PFSK-1 (cell line): ENCODE measurements at regions not wholly inside any gene's neighbourhood (a gene's known extent, or its start where the extent isn't known, plus 50 kb on each side); places are given as distances from the start of the nearest gene placed in this dataset.

Experiments
- FOXP2 ChIP-seq: optimal IDR thresholded peaks from 2 replicates; pipeline ENCODE3; 2011; ENCODE audit warnings: borderline replicate concordance, control low read depth, inconsistent platforms; ENCODE audit not compliant: insufficient read depth; ENCODE audit errors: extremely low read length, extremely low read depth
- POLR2AphosphoS5 ChIP-seq: IDR thresholded peaks from 2 replicates; pipeline ENCODE4 v1.6.1; 2012; ENCODE audit warnings: low read depth, mild to moderate bottlenecking, control low read depth, low read length, moderate library complexity
- REST ChIP-seq, 2 experiments: IDR thresholded peaks; 2 replicates each; pipeline versions ENCODE4 v1.6.1 to v1.8.0; 2011 to 2012; ENCODE audit warnings: low read depth in 2 of 2, low read length in 2 of 2, control low read depth in 1 of 2, inconsistent platforms in 1 of 2, mild to moderate bottlenecking in 1 of 2, moderate library complexity in 1 of 2; ENCODE audit not compliant: insufficient read depth in 1 of 2
- SIN3A ChIP-seq: IDR thresholded peaks from 2 replicates; pipeline ENCODE4 v1.6.1; 2012; ENCODE audit warnings: mild to moderate bottlenecking, low read length, moderate library complexity, borderline replicate concordance; ENCODE audit not compliant: insufficient read depth
- TAF1 ChIP-seq: IDR thresholded peaks from 2 replicates; pipeline ENCODE4 v1.6.1; 2012; ENCODE audit warnings: low read length, control low read depth, borderline replicate concordance; ENCODE audit not compliant: insufficient read depth

DNA sequence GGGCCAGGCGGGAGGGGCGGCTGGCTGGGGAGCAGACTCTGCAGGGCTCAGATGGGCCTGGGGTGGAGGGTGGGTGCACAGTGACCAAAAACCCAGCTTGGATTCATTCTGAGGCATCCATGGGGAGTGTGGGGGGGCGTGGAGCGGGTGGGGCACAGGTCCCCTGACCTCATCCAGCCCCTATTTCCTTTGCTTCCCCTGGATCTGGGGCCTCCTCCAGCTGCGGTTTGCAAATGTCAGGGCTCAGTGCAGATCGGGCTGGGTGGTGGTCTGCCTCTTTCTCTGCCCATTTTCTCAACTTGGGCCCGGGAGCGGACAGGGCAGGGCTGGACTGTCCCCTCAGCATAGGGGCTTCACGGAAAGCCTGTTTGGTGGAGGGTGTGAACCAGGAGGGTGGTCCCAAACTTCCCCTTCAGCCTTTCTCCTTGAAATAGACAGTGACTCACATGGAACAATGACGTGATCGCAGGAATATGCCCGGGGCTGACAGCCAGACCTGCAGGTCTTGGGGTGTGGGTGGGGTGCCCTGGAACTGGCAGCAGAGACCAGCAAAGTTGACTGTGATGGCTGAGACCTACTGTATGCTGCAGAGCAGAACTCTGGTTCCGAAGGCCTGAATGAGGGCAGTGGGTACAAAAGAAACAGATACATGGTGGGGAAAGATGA is 72.9 kb upstream of the PODXL start:
- TF ChIP-seq FOXP2 (no peak), REST (IDR thresholded peaks at IDR 0.05; ENCODE audit: insufficient read depth in 1 of 2, low read depth in 2 of 2, low read length in 2 of 2) (no peak)

GRCh38 chr7:131628634-131629033 is 72.2 kb upstream of the PODXL start:
- no peak for TF ChIP-seq POLR2AphosphoS5
- TF ChIP-seq SIN3A, result no peak
- no peak for TF ChIP-seq FOXP2
- TF ChIP-seq REST (IDR thresholded peaks at IDR 0.05; ENCODE audit: insufficient read depth in 1 of 2, low read depth in 2 of 2, low read length in 2 of 2), result no peak
- TF ChIP-seq TAF1, result no peak

DNA sequence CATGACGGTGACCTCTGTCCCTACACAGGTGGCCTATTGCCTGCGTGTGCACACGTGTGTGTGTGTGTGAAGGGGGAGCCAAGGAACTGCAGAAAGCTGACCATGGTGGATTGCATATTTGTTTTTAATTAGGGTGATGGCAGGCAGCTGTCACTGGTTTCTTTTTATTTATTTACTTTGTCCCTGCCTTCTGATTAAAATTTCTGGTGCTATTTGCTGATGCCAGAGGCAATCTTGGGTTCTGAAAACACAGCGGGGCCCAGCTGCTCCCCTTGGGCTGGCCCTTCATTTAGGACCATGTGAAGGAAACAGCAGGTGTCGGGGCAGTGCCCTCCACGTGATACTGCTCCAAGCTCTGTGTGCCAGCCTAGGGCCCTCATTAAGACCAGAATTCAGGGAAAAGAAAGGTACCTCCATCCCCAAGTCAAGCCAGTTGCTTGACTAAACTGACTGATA is 71.3 kb upstream of the PODXL start:
- TF ChIP-seq TAF1, result no peak
- no peak for TF ChIP-seq SIN3A
- no peak for TF ChIP-seq FOXP2
- no peak for TF ChIP-seq POLR2AphosphoS5
- TF ChIP-seq REST (IDR thresholded peaks at IDR 0.05; ENCODE audit: insufficient read depth in 1 of 2, low read depth in 2 of 2, low read length in 2 of 2), result no peak

GRCh38 chr7:131626643-131627042 is 70.2 kb upstream of the PODXL start:
- TF ChIP-seq REST (IDR thresholded peaks at IDR 0.05; ENCODE audit: insufficient read depth in 1 of 2, low read depth in 2 of 2, low read length in 2 of 2) (no peak), TAF1 (no peak), POLR2AphosphoS5 (no peak), FOXP2 (no peak), SIN3A (no peak)

- TF ChIP-seq TAF1 (no peak), FOXP2 (no peak), POLR2AphosphoS5 (no peak), REST (IDR thresholded peaks at IDR 0.05; ENCODE audit: insufficient read depth in 1 of 2, low read depth in 2 of 2, low read length in 2 of 2) (no peak), SIN3A (no peak)
These were observed 69.5 kb upstream of the PODXL start for GRCh38 chr7:131625817-131626372.
